Upper lobe of right lung (tissue), 1 donor: ENCODE measurements at regions not wholly inside any gene's neighbourhood (a gene's known extent, or its start where the extent isn't known, plus 50 kb on each side); places are given as distances from the start of the nearest gene placed in this dataset.

Experiments used
- ATAC-seq: fragments of 200-7000 bp; cut with Tn5 transposase; one replicate; pipeline ENCODE4 v1.9.1; 2020; ENCODE audit warnings: mild to moderate bottlenecking, moderate library complexity
- DNase-seq: peaks from one replicate; pipeline ENCODE4 v3.0.0-alpha.2; 2020
- H3K27ac ChIP-seq: fragments of 200-600 bp; one replicate; pipeline ENCODE4 v1.8.0; 2022
- H3K27me3 ChIP-seq: fragments of 200-600 bp; one replicate; pipeline ENCODE4 v1.8.0; 2022; ENCODE audit warnings: mild to moderate bottlenecking
- H3K36me3 ChIP-seq: fragments of 200-600 bp; one replicate; pipeline ENCODE4 v1.8.0; 2022
- H3K4me1 ChIP-seq: fragments of 200-600 bp; one replicate; pipeline ENCODE4 v1.8.0; 2022
- H3K4me3 ChIP-seq: fragments of 200-600 bp; one replicate; pipeline ENCODE4 v1.8.0; 2022; ENCODE audit warnings: mild to moderate bottlenecking
- H3K9me3 ChIP-seq: fragments of 200-600 bp; one replicate; pipeline ENCODE4 v1.8.0; 2022
- CTCF ChIP-seq: fragments of 200-600 bp; IDR thresholded peaks from one replicate; pipeline ENCODE4 v1.8.0; 2022; ENCODE audit warnings: antibody characterized with exemption
- intact Hi-C: fragments of 100-400 bp; cut with DNase I; formaldehyde crosslinking; loops from one replicate; pipeline ENCODE4 v1.11.0; 2022
- donor health status: DM: no; HTN: yes; CAD: no; lungs with severe emphysema.

GRCh38 chr11:82049199-82049598 lies 684.5 kb downstream of the FAM181B start:
- intact Hi-C loops, result no loop called here
- no peaks in the 10 kb centered on the region for H3K36me3 ChIP-seq
- no peaks in the 10 kb centered on the region for H3K4me1 ChIP-seq
- TF ChIP-seq CTCF, result no peak
- DNase-seq (no peak), ATAC-seq (no peak)
- no peaks in the 10 kb centered on the region for H3K9me3 ChIP-seq
- H3K27me3 ChIP-seq, result no peaks in the 10 kb centered on the region
- no peak overlapping the region for H3K4me3 ChIP-seq
- no peak overlapping the region for H3K27ac ChIP-seq

- no peaks in the 10 kb centered on the region for H3K9me3 ChIP-seq
- no peaks in the 10 kb centered on the region for H3K4me1 ChIP-seq
- DNase-seq (no peak), ATAC-seq (no peak)
- no peaks in the 10 kb centered on the region for H3K36me3 ChIP-seq
- no peak for TF ChIP-seq CTCF
- no peak overlapping the region for H3K27ac ChIP-seq
- intact Hi-C loops, result no loop called here
- H3K4me3 ChIP-seq, result no peak overlapping the region
- H3K27me3 ChIP-seq, result no peaks in the 10 kb centered on the region
Measured at GRCh38 chr11:82047200-82047599, 686.5 kb downstream of the FAM181B start.

GRCh38 chr11:82046778-82047177 lies 686.9 kb downstream of the FAM181B start:
- Histone ChIP-seq H3K4me3 (no peak overlapping the region), H3K9me3 (no peaks in the 10 kb centered on the region), H3K4me1 (no peaks in the 10 kb centered on the region), H3K36me3 (no peaks in the 10 kb centered on the region), H3K27ac (no peak overlapping the region), H3K27me3 (no peaks in the 10 kb centered on the region)
- intact Hi-C loops, result no loop called here
- ATAC-seq (no peak), DNase-seq (no peak)
- TF ChIP-seq CTCF, result no peak

GRCh38 chr11:82045748-82046457 lies 687.8 kb downstream of the FAM181B start:
- no peak for ATAC-seq
- no peak overlapping the region for H3K27ac ChIP-seq
- intact Hi-C loops, result no loop called here
- no peaks in the 10 kb centered on the region for H3K9me3 ChIP-seq
- no peak for TF ChIP-seq CTCF
- H3K4me1 ChIP-seq, result no peaks in the 10 kb centered on the region
- no peak overlapping the region for H3K4me3 ChIP-seq
- no peaks in the 10 kb centered on the region for H3K36me3 ChIP-seq
- no peaks in the 10 kb centered on the region for H3K27me3 ChIP-seq
- DNase-seq, result no peak

GRCh38 chr11:82043316-82043715 lies 690.3 kb downstream of the FAM181B start:
- DNase-seq (no peak), ATAC-seq (no peak)
- H3K36me3 ChIP-seq, result no peaks in the 10 kb centered on the region
- intact Hi-C loops, result no loop called here
- no peak overlapping the region for H3K4me3 ChIP-seq
- no peaks in the 10 kb centered on the region for H3K9me3 ChIP-seq
- no peak for TF ChIP-seq CTCF
- H3K27ac ChIP-seq, result no peak overlapping the region
- no peaks in the 10 kb centered on the region for H3K4me1 ChIP-seq
- no peaks in the 10 kb centered on the region for H3K27me3 ChIP-seq

- no peak for DNase-seq
- no peak for ATAC-seq
- Histone ChIP-seq H3K9me3 (no peaks in the 10 kb centered on the region), H3K4me1 (no peaks in the 10 kb centered on the region), H3K4me3 (no peak overlapping the region), H3K27me3 (no peaks in the 10 kb centered on the region), H3K36me3 (no peaks in the 10 kb centered on the region), H3K27ac (no peak overlapping the region)
- intact Hi-C loops, result no loop called here
- no peak for TF ChIP-seq CTCF
Measured at GRCh38 chr11:82041764-82042163, 691.9 kb downstream of the FAM181B start.
